NB4 (cell line): ENCODE measurements at regions not wholly inside any gene's neighbourhood (a gene's known extent, or its start where the extent isn't known, plus 50 kb on each side); places are given as distances from the start of the nearest gene placed in this dataset.
"Not testable (repeated sequence)": the region's sequence is repeated elsewhere in the genome, so short reads cannot be mapped to it uniquely, and the experiment has no call there.

ENCODE experiments used
- CTCF ChIP-seq: IDR thresholded peaks from one replicate; pipeline ENCODE4 v1.5.1; 2012; ENCODE audit warnings: low read depth, low read length
- MAX ChIP-seq: IDR thresholded peaks from 2 replicates; pipeline ENCODE4 v1.6.1; 2011; ENCODE audit warnings: low read depth, low read length
- MYC ChIP-seq: IDR thresholded peaks from 2 replicates; pipeline ENCODE4 v1.6.1; 2011; ENCODE audit warnings: low read depth, low read length
- POLR2A ChIP-seq: IDR thresholded peaks from 2 replicates; pipeline ENCODE4 v1.6.1; 2011; ENCODE audit warnings: mild to moderate bottlenecking; ENCODE audit not compliant: insufficient read length; ENCODE audit errors: extremely low read depth

- TF ChIP-seq POLR2A, CTCF, MAX, MYC: not testable (repeated sequence)
Measured at GRCh38 chr18:73101491-73101890, 233.7 kb upstream of the NETO1 start.
